ENCODE measurements at regions not wholly inside any gene's neighbourhood (a gene's known extent, or its start where the extent isn't known, plus 50 kb on each side); places are given as distances from the start of the nearest gene placed in this dataset.

- no peak for DNase-seq
- intact Hi-C loops (cut with DNase I) = no loop called here
These were observed 503.9 kb downstream of the DNAJB9 start for GRCh38 chr7:109073543-109073942.

GRCh38 chr7:109076396-109076972 is 506.8 kb downstream of the DNAJB9 start:
- DNase-seq = no peak

GRCh38 chr7:109091042-109091441 is 521.4 kb downstream of the DNAJB9 start:
- DNase-seq = no peak
- intact Hi-C loops (cut with DNase I) = no loop called here

More at GRCh38 chr7:109076396-109076972, 506.8 kb downstream of the DNAJB9 start:
- intact Hi-C loops (cut with DNase I) = no loop called here

- DNase-seq = no peak
- intact Hi-C loops (cut with DNase I) = no loop called here
These were observed 522.6 kb downstream of the DNAJB9 start for GRCh38 chr7:109092268-109092667.

GRCh38 chr7:109101332-109101731 is 531.7 kb downstream of the DNAJB9 start:
- DNase-seq = no peak
- intact Hi-C loops (cut with DNase I) = no loop called here

GRCh38 chr7:109109558-109109957 is 539.9 kb downstream of the DNAJB9 start:
- intact Hi-C loops (cut with DNase I) = no loop called here
- DNase-seq = no peak

GRCh38 chr7:109111086-109111485 is 541.4 kb downstream of the DNAJB9 start:
- no peak for DNase-seq
- intact Hi-C loops (cut with DNase I) = no loop called here

- DNase-seq = no peak
- intact Hi-C loops (cut with DNase I) = no loop called here
These were observed 552.1 kb downstream of the DNAJB9 start for GRCh38 chr7:109121599-109122300.

GRCh38 chr7:109125001-109125400 is 555.3 kb downstream of the DNAJB9 start:
- intact Hi-C loops (cut with DNase I) = no loop called here
- DNase-seq = no peak

- intact Hi-C loops (cut with DNase I) = no loop called here
- no peak for DNase-seq
These were observed 556.9 kb downstream of the DNAJB9 start for GRCh38 chr7:109126404-109127050.

- no peak for DNase-seq
- intact Hi-C loops (cut with DNase I) = no loop called here
These were observed 557.5 kb downstream of the DNAJB9 start for GRCh38 chr7:109127145-109127544.

- intact Hi-C loops (cut with DNase I) = no loop called here
These were observed 561.5 kb downstream of the DNAJB9 start for GRCh38 chr7:109131141-109131540.

GRCh38 chr7:109136893-109137292 is 567.2 kb downstream of the DNAJB9 start:
- no peak for DNase-seq
- intact Hi-C loops (cut with DNase I) = no loop called here

More at GRCh38 chr7:109131141-109131540, 561.5 kb downstream of the DNAJB9 start:
- DNase-seq = no peak

GRCh38 chr7:109154748-109155147 is 585.1 kb downstream of the DNAJB9 start:
- no peak for DNase-seq
- intact Hi-C loops (cut with DNase I) = no loop called here

- intact Hi-C loops (cut with DNase I) = no loop called here
- DNase-seq = no peak
These were observed 588.6 kb downstream of the DNAJB9 start for GRCh38 chr7:109158246-109158645.

GRCh38 chr7:109176661-109177060 is 607.0 kb downstream of the DNAJB9 start:
- intact Hi-C loops (cut with DNase I) = no loop called here
- no peak for DNase-seq

GRCh38 chr7:109178342-109178741 is 608.7 kb downstream of the DNAJB9 start:
- intact Hi-C loops (cut with DNase I) = no loop called here
- DNase-seq = no peak

GRCh38 chr7:109179601-109180000 is 609.9 kb downstream of the DNAJB9 start:
- intact Hi-C loops (cut with DNase I) = no loop called here
- no peak for DNase-seq

GRCh38 chr7:109190766-109191398 is 621.2 kb downstream of the DNAJB9 start:
- intact Hi-C loops (cut with DNase I) = no loop called here
- no peak for DNase-seq

- DNase-seq = no peak
- intact Hi-C loops (cut with DNase I) = no loop called here
These were observed 636.5 kb downstream of the DNAJB9 start for GRCh38 chr7:109206196-109206595.
